GM21786 (cell line): ENCODE measurements at regions not wholly inside any gene's neighbourhood (a gene's known extent, or its start where the extent isn't known, plus 50 kb on each side); places are given as distances from the start of the nearest gene placed in this dataset.
"Not testable (repeated sequence)": the region's sequence is repeated elsewhere in the genome, so short reads cannot be mapped to it uniquely, and the experiment has no call there.

ENCODE experiments used
- ATAC-seq: cut with Tn5 transposase; IDR thresholded peaks from one replicate; pipeline ENCODE4 v1.9.1; 2021; ENCODE audit not compliant: unreplicated experiment

DNA sequence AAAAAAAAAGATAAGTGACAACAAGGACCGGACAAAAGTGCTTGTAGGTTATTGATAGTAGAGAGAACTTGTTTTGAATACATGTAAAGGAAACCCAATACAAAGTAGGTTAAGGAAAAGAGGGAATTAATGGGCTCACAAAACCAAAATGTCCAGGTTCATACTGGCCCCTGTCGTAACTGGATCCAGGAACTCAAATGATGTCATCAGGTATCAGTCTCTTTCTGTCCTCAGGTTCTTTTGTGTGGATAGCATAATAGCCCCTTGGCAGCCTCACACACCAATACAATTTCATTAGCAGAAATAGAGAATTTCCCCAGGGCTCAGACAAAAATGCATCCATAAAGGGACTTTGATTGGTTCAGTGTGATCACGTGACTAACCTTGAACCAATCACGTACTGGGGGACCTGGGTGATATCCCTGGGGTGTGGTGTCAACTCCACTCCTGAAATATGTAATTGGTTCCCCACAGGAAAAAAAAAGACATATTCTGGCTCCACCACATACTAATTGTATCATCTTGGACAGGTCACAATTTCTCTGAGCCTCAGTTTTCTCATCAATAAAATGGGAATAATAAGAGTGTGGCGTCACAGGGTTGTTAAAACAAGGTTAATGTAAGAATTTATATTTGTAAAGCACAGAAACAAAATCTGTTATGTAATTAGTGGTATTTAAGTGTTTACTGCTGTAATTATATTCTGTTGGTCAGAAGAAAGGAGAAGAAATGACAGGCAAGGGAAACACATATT is 174.8 kb downstream of the PDGFRA start:
- ATAC-seq: no peak

DNA sequence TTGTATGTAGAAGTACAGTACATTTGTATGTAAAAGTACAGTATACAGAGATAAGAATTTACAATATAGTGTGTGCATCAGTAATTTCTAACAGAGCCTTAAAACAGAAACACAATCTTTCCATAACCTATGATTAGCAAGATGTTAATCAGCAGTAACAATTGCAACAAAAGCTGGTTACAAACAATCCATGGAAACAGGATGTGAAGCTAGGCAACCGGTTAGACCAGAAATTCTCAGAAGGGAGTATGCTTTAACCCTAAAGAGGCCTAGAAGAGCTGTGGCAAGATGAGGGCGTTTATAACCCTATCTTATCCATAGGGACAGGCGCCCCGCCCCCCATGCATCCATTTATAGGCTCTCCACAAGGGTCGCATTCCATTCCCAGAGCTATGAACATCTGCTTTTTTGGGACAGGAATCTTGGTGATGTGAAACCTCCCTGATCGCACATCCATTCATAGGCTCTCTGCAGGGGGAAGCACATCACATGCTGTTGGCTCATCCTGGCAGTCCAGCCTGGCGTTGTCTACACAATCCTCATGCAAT is 180.3 kb downstream of the PDGFRA start:
- not testable (repeated sequence) for ATAC-seq

- no peak for ATAC-seq
These were observed 185.5 kb downstream of the PDGFRA start for GRCh38 chr4:54414545-54414944.

- ATAC-seq: no peak
These were observed 188.4 kb downstream of the PDGFRA start for GRCh38 chr4:54417476-54417875.

GRCh38 chr4:54418468-54418867 is 189.4 kb downstream of the PDGFRA start:
- no peak for ATAC-seq

- ATAC-seq: no peak
These were observed 194.0 kb downstream of the PDGFRA start for GRCh38 chr4:54423066-54423465.

- no peak for ATAC-seq
These were observed 198.7 kb downstream of the PDGFRA start for GRCh38 chr4:54427826-54428225.

GRCh38 chr4:54428940-54429339 is 199.8 kb downstream of the PDGFRA start:
- no peak for ATAC-seq

DNA sequence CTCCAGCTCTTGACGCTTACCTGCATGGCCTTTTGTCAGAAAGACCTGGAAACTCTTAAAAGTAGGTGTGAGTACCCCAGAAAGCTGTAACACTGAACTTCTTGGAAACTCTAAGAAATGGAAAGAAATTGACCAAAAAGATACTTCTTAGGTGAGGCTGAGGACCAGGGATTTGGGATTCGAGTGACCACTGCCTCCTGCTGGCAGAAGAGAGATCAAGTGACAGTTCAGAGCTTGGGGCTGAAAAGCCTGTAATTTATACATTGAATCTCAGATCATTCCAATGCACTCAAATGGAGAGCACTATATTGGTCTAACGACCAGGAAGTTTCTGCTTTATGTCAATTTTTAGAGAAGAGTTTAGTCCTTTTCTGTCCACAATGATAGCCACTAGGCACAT is 204.6 kb downstream of the PDGFRA start:
- no peak for ATAC-seq

GRCh38 chr4:54439831-54440243 is 210.7 kb downstream of the PDGFRA start:
- ATAC-seq: no peak

GRCh38 chr4:54440394-54441136 is 211.5 kb downstream of the PDGFRA start:
- ATAC-seq: no peak

- no peak for ATAC-seq
These were observed 211.9 kb upstream of the KIT start for GRCh38 chr4:54445866-54446265.

GRCh38 chr4:54446581-54446980 is 211.2 kb upstream of the KIT start:
- ATAC-seq: no peak

GRCh38 chr4:54447304-54447703 is 210.5 kb upstream of the KIT start:
- no peak for ATAC-seq

DNA sequence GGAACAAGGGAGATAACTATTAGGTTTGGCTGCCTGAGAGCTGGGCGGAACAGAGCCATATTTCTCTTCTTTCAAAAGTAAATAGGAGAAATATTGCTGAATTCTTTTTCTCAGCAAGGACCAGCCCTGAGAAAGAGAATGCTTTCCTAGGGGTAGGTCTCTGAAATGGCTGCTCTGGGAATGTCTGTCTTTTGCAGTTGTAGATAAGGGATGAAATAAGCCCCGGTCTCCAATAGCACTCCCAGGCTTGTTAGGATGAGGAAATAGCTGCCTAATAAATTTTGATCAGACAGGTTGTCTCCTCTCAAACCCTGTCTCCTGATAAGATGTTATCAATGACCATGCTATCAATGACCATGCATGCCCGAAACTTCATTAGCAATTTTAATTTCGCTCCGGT is 207.8 kb upstream of the KIT start:
- no peak for ATAC-seq

GRCh38 chr4:54466960-54467359 is 190.8 kb upstream of the KIT start:
- not testable (repeated sequence) for ATAC-seq

DNA sequence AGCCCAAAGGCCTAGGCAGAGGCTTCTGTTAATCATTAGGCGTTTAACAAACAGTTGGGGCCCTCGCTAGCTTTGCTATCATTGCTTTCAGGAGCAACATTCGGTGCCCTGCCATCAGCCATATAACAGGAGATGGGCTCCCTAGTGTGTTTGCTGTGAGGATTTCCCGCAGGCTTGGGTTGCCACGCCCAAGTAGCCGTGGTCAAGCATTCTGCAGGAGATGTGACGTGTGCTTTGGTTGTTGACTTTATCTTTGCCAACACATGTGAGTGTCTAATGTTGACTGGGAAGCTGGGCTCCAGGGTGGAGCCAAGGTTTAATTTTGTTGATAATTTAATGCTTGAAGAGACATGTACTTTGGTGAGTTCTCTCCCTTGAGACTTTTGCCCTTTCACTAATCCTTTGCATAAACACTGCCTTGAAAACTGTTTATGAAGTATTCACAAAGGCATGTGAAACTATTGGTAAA is 184.6 kb upstream of the KIT start:
- no peak for ATAC-seq

GRCh38 chr4:54473798-54474197 is 184.0 kb upstream of the KIT start:
- ATAC-seq: no peak

DNA sequence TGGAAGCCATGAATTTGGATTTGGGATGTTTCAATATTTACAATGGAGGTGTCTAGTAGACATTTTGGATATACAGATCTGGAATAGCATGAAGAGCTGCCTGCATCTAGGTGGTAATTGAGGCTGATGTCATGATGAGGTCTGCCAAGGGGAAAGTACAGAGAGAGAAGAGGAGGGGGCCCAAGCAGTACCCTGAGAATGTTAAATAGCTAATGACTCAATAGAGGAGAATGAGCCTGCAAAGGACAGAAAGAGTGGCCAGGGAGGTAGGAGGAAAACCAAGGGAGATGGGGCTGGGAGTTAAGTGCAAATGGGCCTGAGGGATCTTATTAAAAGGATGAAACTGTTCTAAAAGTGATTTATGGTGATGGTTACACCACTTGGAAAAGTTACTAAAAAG is 182.2 kb upstream of the KIT start:
- ATAC-seq: no peak

GRCh38 chr4:54482529-54483200 is 175.1 kb upstream of the KIT start:
- no peak for ATAC-seq

DNA sequence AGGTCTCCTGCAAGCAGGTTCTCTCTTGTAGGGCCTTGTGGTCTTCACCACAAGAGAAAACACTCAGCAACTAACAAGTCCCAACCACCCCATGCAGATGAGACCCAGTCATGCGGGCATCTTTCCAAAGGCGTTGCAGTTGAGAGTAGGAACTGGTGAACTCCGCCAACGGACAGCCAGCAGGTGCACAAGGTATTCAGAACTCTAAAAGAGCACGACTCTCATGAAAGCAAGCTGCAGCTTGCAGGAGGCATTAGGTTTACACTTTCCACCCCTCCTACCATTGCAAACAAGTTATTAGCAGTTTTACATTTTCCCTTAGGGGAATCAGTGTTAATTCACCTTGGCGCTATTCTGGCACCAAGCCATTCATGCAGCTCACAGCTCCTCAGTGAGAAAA is 173.4 kb upstream of the KIT start:
- no peak for ATAC-seq

DNA sequence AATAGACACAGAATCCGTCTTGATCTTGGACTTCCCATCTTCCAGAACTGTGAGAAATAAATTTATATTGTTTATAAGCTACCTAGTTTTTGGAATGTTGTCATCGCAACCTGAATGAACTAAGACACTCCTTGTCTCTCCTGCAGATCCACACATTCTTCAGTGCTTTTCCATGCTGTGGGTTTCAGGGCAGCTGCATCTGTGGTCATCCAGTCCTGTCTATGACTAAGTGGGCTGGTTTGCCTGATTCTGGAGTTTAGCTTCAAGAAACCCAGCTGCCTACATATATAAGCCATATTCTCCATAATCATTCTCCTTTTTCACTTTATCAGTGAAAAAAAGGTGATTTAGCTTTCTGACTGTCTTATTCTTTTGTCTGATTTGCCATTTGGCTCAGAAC is 170.3 kb upstream of the KIT start:
- no peak for ATAC-seq
